ENCODE measurements at regions not wholly inside any gene's neighbourhood (a gene's known extent, or its start where the extent isn't known, plus 50 kb on each side); places are given as distances from the start of the nearest gene placed in this dataset.

DNA sequence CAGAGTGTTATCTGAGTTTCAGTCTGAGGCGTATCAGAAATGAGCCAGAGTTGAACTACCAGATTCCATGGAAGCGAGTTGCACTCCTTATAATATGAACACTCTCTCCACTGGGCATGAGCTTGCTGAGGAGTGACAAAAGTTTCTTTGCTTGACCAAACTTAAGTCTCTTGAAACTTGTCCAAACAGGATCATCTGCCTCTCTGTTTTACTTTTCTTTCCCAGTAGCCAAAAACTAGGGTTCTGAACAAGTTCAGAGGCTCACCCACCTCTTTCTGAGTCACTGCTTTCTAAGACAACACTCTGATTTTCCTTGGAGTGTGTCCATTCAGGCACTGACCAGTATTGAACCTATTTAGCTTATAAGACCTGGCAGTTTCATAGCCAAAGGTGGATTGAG is 233.2 kb upstream of the TCF4 start:
- TF ChIP-seq POLR2A (IDR thresholded peaks at IDR 0.05) = no peak
- TF ChIP-seq, protein P1, sequence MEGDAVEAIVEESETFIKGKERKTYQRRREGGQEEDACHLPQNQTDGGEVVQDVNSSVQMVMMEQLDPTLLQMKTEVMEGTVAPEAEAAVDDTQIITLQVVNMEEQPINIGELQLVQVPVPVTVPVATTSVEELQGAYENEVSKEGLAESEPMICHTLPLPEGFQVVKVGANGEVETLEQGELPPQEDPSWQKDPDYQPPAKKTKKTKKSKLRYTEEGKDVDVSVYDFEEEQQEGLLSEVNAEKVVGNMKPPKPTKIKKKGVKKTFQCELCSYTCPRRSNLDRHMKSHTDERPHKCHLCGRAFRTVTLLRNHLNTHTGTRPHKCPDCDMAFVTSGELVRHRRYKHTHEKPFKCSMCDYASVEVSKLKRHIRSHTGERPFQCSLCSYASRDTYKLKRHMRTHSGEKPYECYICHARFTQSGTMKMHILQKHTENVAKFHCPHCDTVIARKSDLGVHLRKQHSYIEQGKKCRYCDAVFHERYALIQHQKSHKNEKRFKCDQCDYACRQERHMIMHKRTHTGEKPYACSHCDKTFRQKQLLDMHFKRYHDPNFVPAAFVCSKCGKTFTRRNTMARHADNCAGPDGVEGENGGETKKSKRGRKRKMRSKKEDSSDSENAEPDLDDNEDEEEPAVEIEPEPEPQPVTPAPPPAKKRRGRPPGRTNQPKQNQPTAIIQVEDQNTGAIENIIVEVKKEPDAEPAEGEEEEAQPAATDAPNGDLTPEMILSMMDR (IDR thresholded peaks at IDR 0.05) = no peak
